Ecto neural progenitor cell (in vitro differentiated cells): ENCODE measurements at regions not wholly inside any gene's neighbourhood (a gene's known extent, or its start where the extent isn't known, plus 50 kb on each side); places are given as distances from the start of the nearest gene placed in this dataset.
A peak's percentile ranks its signal among the peaks of the same experiment; 100 is the strongest.
"Not testable (repeated sequence)": the region's sequence is repeated elsewhere in the genome, so short reads cannot be mapped to it uniquely, and the experiment has no call there.

Source experiments
- DNase-seq: peaks from one replicate; pipeline ENCODE4 v3.0.0-alpha.2; 2018; ENCODE audit warnings: low spot score

DNA sequence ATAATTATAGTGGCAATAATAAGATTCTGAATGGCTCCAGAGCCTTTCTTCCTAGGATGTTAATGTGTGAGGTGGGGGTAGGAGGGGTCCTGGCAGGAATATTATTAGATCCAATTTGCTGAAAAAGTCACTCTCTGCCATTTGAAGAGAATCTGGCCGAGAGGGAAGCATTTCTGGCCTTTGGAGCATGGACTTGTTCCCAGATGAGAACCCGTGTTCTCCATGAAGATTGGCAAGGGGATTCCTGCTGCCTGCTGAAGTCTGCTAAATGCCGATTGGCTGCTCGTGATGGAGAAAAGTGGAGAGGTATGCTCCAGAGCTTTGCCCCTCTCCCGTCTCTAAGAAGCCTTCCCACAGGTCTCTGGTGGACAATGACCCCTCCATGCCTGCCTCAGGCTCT is 135.6 kb downstream of the TRIM43 start:
- not testable (repeated sequence) for DNase-seq

DNA sequence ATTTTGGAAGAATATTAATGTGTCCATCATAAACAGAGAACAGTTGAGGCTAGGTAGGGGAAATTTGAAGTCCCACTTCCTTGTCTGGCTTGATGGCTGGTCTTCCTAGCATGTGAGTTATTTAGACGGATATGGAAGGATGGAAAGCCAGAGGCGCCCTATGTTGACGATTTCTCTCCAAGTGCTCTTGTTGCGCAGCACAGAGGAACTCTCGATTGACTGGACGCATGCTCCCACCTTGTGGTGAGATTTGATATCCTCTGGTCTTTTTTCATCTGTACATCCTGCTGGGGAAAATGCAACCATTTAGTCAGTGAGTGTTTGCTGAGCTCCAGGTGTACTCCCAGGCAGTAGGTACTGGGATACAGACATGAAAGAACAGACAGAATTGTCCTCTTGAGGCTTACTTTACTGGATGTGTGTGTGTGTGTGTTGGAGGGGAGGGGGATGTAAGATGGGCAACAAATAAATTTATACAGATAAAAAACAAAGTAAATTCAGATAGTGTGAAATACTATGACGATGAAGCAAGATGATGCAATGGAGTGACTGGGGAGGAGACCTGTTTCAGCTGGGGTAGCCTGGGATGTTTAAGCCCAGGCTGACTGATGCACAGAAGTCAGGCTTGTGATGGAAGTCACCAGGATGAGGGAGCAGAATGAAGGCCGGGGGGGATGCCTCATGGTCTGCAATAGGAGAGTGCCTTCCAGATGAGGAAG is 137.2 kb downstream of the TRIM43 start:
- peak; percentile 51 for DNase-seq

DNA sequence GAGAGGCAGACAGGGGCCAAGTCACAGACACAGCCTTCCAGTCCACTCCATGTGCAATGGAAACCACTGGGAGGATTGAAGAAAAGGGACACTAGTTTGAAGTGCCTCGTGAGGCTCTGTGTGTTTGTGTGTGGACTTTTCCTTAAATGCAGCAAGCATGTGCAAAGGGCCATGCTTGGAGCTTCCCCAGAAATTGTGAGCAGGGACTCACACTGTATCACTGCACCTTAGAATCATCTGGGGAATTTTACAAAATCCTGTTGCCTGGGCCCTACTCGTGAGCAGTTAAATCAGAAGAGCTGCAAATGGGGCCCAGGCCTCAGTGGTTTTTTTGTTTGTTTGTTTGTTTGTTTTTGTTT is 137.8 kb downstream of the TRIM43 start:
- no peak for DNase-seq

DNA sequence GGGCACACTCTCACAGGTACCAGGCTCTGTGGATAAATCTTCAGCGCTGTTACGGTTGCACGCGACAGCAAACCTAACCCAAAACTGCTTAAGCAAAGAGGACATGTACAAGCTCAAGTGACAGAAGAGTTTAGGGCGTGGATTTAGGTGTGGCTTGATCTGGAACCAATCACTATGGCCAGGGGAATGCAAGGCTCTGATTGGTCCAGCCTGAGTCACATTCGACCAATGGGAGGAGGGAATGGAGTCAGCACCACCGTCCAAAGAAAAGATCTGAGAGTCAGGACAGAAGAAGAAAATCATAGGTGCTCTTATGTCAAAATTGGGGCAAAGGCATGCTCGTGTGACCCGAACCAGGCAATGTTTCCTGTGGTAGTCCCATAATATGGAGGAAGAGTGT is 139.0 kb downstream of the TRIM43 start:
- no peak for DNase-seq

DNA sequence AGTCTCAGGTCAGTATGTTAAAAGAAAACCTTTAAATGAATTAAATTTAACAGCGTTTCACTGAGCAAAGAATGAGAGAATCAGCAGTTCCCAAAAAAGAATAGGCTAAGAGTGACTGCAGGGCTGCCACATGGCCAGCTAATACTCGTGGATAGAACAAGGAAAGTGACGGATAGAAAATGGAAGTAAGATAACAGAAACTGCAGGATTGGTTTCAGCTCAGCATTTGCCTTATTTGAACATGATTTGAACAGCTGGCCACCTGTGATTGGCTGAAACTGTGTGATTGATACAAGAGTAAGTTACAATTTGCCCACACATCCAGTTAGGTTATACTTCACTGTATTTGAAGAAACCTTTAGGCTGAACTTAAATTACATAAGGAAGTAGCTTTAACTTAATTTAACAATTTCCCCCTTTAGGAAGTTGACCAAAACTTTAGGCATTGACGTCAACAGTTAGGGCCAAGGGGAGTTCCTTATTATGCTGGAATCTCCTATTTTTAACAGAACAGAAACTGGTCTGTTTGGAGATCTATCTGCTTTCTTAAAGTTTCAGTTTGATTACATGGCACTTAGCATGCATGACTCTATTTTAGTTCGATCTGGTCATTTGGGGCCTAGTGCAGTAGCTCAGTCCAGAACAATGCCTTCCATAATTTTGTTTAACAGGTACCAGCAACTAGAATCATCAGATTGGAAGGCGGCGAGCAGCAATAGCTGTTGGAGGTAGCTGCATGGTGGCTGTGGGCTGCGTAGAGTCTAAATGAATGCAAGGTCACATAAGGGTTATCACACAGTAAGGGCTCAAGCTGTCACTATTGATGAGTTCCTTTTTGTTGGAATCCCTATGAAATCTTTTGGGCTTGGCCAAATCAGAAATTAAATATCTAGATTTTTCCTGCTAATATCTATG is 143.4 kb downstream of the TRIM43 start:
- DNase-seq = no peak

DNA sequence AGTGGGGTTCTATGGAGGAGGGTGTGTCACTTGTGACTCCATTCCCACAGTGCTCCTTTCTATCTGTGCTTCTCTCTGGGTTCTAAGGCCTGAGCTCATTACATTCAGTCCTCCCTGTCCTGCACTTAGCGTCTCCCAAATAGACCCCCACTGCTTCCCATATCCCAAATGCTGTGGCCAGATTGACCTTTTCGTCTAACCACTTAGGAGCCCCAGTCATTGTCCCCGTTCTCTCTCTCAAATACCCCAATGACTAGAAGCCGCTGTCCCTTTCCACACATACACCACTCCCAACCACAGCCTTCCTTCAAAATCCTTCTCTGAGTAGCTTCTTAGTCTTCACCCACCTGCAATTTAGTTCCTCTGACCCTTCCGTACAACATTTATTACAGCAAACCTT is 146.5 kb downstream of the TRIM43 start:
- DNase-seq = no peak

DNA sequence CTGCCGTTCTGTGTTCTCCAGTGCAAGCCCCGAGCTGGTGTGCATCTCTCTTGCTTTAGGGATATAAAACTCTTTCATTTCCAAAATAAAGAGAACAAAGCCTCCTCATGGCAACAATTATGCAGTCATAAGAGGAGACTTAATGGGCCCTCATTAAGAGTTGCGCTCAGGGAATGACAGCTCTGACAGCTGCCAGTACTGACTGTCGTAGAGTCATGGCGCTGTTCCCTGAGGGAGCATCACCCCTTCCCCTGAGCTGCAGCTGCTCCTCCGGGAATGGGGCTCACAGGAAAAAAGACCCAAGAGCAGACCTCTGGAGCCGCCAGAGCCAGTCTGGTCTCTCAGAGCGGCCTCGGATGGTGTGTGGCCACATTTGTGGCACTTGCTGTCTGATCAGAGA is 160.3 kb downstream of the TRIM43 start:
- not testable (repeated sequence) for DNase-seq

DNA sequence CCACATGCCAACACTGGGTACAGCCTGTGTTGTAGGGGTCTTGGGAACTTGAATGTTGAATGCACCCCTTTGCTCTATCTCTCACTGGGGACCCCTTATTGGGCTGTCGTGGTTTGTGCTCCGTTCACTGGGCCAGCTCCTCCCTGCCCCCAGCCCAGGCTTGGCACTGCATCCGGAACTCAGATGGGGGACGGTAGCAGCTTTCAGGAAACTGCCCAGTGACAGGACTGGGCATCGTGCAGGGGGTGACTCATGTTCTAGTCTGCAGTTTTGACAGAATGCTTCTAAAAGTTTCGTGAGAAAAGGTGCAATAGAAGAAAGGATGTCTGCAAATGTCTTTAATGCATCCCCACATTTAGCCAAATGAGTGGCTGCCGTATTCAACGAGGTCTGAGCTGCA is 162.0 kb downstream of the TRIM43 start:
- DNase-seq = not testable (repeated sequence)

DNA sequence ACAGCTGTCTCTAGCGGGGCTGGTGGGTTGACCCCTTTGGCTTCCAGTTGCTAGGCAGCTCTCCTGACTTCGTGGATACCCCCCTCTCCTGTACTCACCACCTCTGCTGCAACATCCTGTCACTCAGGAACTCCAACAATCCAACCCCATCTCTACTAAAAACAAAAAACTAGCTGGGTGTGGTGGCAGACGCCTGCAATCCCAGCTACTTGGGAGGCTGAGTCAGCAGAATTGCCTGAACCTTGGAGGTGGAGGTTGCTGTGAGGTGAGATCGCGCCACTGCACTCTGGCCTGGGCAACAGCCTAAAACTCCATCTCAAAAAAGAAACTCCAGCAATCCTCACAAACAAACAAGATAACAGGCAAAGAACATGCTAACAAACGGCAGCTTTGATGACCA is 162.4 kb downstream of the TRIM43 start:
- DNase-seq = not testable (repeated sequence)

DNA sequence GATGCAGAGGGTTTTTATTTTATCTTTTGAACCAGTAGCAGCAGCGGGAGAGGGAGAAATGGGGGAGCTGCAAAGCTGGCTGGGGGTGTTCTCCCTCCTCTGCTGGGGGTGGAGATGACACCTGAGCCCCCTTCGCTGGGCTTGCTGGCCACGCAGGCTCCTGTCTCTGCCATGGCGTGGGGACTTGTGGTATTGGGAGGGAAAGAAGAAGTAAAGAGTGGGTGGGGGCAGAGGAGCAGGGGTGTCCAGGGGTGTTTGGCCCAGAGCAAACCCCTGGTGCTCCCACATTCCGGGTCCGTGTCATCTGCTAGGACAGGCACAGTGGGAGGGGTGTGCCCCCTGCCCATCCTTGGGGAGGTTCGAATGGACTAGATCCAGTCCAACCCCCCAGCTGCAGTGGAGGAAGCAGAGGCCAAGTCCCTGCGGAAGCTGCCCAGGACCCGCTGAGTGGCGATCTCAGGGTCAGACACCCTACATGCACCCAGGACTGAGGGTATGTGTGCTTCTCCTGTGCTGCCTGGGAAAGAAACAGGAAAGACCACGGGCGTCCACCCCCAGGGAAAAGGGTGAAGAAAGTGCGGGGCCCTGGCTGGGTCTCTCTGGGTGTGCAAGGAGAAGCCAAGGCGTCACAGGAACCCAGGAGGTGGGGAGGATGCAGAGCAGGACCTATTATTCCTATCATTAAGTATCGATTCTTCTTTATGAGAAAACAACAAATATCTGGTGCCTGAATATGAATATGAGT is 163.2 kb downstream of the TRIM43 start:
- not testable (repeated sequence) for DNase-seq

DNA sequence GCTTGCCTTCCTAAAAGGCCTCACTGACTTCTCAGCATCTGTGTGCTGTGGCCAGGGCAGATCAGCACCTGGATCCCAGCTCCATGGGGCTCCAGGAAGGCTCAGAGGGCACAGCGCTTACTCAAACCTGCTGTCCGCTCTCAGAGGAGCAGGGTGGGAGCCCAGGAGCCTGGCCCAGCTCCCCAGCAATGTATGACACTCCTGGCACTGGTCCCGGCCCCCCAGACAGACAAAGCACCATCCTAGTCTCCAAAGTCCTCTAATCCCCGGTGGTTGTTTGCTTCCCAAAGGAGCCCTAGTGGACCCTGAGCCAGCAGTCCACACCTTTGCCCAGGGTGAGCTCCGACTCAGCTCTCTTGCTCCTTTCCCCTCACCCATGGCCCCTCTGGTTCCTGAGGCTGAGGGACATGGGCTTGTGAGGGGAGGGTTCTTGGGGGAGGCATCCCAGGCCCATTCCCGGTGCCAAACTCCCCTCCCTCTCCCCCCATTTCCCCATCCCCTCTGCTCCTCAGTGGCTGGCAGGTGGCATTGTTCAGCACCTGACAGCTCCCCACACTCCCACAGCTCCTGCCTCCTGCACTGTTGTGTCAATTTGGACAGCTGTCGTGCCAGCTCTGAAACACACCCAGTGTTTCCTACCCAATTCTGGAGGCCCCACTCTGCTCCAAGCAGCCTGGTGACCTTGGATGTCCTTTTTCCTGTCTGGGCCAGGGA is 164.3 kb downstream of the TRIM43 start:
- not testable (repeated sequence) for DNase-seq

DNA sequence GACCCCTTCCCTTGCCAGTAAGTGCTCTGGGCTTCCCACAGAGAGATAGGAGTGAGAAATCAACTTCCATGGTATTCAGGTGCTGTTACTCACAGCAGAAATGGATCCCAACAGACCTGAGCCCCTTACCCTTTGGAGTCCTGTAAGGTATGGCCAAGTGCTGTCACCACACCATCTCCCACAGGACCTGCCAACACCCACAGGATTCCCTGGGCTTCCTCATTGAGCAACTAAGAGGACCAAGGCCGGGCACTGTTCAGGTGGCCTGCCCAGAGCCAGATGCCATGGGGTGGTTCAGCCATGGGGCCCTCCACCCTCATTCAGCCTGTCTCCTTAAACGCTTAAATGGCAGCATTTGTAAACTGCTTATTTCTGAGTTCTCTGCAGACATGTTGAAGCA is 166.2 kb downstream of the TRIM43 start:
- no peak for DNase-seq

DNA sequence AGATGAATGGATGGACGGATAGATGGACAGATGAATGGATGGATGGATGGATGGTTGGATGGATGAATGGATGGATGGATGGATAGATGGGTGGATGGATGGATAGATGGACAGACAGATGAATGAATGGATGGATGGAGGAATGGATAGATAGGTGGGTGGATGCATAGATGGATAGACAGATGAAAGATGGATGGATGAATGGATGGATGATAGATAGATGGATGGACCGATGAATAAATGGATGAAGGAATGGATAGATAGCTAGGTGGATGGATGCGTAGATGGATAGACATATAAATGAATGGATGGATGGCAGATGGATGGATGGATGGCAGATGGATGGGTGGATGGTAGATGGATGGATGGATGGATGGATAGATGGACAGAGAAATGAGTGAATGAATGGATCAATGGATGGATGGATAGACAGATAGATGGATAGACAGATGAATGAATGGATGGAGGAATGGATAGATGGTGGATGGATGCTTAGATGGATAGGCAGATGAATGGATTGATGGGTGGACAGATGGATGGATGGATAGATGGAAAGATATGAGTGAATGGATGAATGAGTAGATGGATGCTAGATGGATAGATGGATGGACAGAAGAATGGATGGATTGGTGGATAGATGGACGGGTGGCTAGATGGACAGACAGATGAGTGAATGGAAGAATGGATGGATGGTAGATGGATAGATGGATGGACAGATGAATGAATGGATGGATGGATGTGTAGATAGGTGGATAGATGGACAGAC is 167.9 kb downstream of the TRIM43 start:
- DNase-seq = no peak

DNA sequence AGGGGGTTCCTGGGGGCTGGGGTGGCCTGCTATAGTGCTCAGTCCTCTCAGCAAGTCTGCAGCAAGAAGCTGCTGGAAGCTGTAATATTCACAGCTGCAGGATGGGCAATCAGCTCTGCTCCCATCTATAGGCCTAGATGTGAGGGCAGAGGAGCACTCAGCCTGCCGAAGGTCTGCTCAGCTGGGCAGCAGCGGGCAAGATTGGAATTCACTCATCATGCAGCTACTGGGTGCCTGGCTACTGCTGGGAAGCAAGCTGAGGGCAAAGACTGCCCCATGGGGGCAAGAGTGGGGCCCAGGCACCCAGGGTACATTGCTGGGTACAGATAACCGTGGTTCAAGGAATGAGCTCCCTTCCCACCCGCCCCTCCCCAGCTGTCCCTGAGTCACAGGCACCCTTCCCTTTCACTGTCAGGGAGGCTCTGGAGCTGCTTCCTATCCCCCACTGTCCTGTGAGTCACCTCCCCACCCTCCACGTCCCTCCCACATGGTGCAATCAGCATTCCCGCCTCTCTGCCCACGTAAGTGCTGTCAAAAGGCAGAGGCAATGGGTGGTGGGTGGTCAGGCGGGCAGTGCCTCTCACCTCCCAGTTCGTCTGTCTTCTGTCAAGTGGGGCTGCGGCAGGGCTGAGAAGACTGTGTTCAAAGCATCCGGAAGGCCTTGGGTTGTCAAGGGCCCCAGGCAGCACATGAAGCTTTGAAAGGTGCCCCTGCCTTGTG is 169.2 kb downstream of the TRIM43 start:
- DNase-seq = no peak

DNA sequence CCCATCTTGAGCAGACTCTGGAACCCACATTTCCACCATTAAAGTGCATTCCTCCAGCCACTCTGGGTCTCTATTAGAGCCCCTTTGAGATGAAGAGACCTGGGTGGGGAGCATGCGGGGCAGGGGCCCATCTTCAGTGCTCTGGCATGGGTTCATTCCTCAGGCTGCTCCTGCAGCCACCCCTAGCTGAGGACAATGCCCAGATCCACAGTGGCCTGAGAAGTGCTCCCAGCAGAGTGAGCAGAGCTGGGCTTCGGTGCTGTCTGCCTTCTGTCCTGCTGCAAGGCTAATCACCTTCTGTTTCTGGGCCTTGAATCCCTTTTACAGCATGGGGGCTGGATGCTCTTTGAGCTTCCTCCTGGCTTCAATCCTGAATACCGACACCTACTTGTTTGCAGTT is 169.8 kb downstream of the TRIM43 start:
- no peak for DNase-seq

DNA sequence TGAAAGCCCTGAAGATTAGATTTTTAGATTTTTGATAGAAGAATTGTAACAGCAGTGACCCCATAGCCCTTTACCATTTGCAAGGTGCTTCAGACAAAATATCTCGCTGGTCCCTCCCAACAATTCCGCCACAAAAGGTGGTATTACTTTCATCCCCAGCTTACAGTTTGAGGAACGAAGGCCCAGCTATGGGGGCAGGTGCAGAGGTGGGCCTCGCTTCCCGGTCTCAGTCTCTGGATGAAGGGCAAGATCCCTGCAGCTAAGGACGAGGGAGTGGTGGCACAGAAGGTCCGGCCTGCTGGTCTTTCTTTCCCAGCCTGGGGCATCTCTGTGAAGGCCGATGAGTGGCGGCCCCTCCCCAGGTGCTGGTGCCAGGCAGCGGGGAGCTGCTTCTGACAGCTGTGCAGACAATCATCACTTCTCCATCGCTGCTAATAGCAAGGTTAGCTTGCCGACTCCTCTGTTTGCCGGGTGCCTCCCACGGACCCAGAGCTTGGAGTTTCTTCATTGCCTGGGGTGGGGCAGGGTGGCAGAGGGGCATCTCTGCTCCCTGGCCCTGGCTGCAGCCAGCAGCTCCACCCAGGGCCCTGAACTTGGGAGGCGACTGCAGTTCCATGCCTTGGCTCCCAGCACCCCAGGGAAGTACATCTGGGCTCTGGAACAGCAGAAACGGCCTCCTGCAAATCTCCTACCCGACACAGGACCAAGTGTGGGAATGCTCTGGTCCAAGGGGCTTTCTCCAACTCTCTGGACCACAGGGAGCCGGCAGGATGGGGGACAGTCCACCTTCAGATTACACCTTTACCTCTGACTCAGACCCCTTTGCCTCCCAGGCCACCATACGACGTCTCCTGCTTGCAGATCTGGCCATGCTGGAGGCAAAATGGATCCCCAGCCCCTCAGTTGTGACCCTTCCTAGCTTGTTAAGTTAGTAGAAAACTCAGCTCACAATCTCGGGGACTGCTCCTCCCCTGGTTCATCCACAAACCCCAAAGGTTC is 170.5 kb downstream of the TRIM43 start:
- not testable (repeated sequence) for DNase-seq

DNA sequence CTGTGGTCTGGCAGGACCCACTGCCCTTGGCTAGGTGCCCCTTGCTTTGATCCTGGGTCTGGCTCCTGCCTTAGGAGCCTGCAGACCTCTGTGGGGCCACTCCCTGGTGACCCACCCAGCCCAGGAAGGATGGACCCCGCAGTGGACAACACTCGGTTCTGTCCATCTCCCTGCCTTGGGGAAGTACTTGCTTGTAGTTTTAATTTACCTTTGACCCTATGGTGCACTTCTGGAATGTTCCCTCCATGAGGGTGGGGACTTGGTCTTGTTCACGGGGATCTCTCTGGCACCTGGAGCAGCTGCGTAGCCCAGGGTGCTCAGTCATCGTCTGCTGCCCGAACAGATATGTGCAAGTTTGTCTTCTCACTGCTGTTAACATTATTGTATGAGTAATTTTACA is 171.3 kb downstream of the TRIM43 start:
- not testable (repeated sequence) for DNase-seq

DNA sequence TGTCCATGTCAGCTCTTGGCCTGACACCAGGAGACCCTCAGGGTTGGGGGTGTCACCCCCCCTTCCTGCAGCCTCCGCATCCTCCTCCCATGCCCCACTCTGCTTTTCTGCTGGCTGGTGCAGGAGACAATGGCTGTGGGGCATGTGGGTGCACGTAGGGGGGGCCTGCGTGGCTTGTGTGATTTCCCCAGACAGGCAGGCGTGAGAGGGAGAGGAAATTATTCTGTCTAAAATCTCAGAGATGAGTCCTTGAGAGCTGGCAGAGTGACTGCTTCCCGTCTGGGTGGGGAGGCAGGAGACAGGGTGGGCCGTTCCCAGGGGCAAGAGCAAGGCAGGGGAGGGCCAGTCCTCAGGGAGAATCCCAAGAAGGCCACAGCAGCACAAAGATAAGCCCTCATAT is 173.2 kb downstream of the TRIM43 start:
- not testable (repeated sequence) for DNase-seq
